Daoy (cell line): ENCODE measurements at regions not wholly inside any gene's neighbourhood (a gene's known extent, or its start where the extent isn't known, plus 50 kb on each side); places are given as distances from the start of the nearest gene placed in this dataset.

ENCODE experiments used
- DNase-seq: peaks from one replicate; pipeline ENCODE4 v3.0.0-alpha.2; 2015; ENCODE audit warnings: low read depth

DNA sequence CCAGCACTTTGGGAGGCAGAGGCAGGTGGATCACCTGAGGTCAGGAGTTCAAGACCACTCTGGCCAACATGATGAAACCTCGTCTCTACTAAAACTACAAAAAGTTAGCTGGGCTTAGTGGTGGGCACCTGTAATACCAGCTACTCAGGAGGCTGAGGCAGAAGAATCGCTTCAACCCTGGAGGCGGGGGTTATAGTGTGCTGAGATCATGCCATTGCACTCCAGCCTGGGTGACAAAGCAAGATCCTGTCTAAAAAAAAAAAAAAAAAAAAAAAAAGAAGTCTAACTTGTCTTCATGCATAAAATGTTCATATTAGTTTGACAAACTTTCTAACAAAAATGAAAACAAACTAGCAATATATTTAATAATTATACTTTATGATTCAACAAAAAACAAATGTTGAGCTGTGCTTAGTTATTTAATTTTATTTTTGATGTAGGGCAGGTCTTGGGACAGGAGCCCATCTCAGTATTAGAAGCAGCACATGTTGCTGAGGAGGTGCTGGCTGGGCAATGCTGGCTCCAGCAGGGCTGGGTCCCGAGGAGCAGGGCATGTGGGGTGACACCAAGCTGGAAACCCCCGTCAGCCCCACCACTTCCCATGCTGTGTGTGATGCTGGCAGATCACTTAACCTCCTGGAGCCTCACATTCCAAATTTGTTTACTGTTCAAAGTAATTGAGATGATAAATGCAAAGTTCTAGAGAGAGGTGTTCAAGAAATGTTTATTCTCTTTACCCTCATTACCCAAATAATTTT is 335.3 kb upstream of the KLF6 start:
- peak; percentile 39 for DNase-seq

DNA sequence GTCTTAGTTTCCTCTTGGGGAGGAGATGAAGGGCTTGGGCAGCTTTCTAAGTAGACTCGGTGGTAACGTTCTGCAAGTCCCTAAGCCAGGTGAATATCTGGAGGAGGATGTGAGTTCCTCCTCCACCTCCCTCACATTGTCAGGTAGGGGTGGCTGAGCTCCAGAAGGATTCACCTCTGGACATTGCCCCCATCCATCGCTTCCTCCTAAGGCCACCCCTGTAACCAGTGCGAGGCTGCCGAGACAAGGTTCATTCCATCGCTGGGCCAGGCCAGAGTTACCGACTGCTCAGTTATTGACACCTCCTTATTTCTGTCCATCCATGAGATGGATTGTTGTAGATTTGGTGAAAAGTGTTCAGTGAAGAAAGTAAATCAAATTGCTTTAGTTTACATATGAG is 334.1 kb upstream of the KLF6 start:
- DNase-seq = no peak

DNA sequence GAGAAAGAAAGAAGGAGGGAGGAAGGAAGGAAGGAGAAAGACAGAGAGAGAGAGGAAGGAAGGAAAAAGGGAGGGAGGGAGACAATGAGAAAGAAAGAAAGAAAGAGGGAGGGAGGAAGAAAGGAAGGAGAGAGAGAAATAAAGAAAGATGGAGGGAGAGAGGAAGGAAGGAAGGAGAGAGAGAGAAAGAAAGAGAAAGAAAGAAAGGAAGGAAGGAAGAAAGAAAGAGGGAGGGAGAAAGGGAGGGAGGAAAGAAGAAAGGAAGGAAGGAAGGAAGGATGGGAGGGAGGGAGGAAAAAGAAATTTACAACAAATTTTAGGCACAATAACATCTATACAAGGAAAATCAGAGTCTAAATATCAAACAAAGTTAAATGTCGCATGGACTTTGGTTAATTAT is 332.6 kb upstream of the KLF6 start:
- DNase-seq = no peak

DNA sequence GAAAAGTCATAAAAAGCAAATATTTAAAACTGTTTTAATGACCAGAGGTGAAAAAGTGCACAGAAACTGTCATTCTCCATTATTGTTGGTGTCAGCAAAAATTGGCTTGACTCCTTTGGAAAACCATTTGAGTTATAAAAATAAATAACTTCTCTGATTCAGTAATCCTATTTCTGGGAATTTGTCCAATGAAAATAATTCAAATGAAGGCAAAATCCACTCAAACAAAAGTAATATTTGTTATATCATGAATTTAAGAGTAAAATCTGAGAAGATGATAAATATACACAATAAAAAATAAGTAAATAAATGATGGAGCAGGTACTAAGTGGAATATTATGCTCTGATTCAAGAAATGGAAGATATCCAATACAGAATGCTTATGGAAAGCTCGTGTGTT is 326.6 kb upstream of the KLF6 start:
- DNase-seq = no peak

DNA sequence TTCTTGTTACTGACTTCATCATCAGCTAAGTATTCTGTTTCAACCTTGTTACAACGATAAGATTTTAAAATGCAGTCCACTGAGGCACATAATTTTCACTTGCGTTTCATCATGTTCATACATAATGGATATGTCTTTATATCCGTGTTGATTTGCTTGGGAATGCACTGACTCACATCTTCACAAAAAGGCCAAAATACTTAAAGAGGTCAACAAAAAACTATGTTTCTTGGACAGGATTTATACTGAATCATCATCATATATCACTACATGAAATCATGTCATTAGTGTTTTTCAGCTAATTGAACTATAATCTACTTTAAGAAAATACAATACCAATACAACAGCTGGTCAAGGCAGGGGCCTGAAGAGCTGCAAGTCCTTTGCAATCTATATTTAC is 324.5 kb upstream of the KLF6 start:
- DNase-seq = no peak

DNA sequence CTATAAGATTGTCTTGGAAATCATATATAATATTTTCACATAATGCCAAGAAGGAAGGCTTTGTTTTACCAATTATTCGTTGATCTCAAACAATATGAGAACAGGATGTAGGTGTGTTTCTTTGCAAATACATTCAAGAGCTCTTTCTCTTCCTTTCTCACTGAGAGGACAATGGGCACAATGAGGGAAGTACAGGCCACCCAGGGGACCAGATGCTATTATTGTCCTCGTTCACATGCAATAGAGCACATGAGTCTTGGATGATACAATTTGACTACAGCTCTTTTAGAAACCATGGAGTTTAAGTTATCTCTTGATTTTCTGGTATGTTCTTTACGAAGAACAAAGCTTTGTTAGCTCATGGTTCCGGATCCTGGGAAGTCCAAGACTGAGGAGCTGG is 323.7 kb upstream of the KLF6 start:
- no peak for DNase-seq

DNA sequence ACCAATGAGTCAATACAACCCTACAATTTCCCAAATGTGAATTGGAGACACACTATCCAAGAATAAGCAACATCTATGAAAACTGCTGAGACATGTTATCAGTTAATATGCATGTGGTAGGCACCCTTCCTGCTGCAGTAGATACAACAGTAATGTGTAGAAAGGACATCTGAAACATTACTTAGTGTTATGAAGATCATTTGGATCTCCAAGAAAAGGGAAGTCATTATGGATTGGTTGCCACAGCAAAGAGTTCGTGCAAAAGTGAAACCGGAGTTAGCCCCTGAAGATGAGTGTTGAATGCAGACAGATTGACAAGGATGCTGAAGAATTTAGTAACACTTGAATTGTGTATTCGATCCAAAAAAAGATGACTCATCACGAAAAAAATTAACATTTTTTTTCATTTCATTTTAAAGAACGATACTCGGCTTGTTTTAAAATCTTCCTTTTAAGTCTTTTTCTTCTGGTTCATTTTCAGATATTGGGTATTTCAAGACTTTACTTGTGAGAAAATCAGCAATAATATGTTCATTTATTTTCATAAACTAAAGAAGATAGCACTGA is 322.4 kb upstream of the KLF6 start:
- no peak for DNase-seq

DNA sequence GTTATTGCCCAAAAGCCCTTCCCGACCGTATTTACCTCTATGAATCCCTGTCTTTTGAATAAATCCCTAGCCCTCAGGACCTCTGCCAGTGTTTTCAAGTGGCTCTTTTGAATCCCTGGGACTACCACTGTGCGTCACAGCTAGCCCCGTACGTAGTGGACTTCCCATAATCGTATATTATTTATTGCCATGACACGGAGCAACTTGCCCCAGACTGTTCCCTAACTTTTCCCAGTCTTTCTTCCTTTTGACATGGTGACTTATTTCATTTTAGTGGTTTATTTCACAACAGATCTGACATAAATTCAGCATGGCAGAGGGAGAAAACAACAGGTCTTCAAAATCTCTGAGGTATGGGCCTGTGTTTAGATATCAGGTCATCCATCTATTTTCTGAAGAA is 318.6 kb upstream of the KLF6 start:
- DNase-seq = no peak

DNA sequence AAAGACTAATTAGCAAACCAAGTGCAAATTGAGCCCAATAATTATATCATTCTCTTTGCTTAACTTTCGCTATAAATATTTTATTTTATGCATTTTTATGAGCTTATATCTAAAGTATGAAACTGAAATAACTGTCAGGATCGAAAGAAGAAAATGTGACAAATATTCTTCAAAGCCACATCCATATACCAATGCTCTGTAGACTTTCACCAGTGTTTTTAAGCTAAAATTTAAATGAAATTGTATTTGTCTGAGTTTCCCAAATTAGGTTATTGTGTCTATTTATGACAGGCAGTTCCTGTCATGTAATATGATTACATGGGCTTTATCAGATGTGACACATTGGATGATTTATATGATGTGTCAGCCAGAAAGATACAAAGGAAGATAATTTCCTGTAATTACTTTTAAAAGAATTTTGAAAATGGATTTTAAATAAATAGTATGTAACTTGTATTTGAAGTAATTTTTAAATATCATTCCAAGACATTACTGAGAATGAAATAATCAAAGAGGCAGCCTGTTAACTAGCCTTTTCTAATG is 317.9 kb upstream of the KLF6 start:
- no peak for DNase-seq

DNA sequence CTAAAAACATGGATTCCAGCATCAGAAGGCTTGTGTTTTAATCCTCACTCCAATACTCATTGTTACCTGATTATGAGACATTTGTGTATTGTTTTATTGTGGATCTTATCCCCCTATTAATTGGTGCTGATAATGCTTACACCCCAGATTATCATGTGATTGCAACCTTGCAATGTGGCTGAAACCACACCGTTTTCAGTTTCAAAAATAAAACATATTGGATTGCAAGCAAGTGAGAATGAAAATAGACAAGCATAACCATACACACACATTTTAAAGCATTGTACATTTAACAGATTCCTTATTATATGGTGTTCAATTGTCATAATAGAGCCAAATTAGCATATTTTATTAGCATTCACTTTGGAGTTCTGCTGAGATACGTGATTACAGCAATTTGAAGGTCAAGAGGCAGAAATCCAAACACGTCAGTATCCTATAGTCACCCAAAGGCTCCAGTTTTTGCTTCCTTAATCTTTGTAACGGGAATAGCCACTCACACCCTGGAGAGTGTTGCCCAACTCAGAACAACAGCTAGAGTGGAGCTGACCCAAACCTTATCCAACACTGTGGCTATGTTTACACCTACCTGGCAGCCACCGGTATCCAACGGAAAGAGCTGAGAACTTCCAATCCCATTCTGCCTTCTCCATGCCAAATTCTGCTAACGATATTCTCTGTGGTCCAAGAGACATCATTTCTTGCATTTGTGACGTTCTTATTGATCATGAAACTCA is 317.1 kb upstream of the KLF6 start:
- no peak for DNase-seq

DNA sequence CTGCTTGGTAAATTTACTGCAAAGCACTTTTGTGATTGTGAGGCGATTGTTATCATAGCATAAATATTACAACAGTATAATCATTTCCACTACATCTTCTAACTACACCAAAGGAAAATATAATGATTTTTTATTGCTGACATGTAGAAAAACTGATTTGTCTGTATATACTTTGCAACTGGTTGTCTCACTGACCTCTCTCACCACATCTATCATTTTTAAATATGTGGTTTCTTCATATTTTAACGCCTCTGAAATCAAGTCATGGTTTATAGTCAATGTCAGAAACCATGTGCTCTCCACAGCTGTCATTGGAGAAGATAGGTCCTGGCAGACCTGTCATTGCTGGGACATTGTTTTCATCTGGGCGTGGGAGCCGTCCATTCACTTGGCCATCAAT is 315.4 kb upstream of the KLF6 start:
- DNase-seq = no peak

DNA sequence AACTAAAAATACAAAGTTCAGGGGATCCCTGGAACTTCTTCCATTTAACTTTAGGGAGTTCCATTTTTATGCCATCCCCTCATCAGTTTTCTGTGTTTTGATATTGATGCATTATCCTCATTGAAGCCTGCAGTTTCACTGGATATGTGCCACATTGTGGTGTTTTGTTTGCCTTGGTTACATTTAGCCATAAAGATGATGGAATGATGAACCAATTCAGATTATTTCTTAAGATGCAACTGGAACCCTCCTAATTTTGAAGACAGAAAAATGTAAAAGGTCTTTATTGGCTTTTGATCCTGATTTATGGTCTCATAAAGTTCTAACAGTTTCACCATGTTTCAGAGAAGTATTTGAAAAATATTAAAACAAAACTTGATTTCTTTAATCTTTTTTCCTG is 314.2 kb upstream of the KLF6 start:
- DNase-seq = no peak

DNA sequence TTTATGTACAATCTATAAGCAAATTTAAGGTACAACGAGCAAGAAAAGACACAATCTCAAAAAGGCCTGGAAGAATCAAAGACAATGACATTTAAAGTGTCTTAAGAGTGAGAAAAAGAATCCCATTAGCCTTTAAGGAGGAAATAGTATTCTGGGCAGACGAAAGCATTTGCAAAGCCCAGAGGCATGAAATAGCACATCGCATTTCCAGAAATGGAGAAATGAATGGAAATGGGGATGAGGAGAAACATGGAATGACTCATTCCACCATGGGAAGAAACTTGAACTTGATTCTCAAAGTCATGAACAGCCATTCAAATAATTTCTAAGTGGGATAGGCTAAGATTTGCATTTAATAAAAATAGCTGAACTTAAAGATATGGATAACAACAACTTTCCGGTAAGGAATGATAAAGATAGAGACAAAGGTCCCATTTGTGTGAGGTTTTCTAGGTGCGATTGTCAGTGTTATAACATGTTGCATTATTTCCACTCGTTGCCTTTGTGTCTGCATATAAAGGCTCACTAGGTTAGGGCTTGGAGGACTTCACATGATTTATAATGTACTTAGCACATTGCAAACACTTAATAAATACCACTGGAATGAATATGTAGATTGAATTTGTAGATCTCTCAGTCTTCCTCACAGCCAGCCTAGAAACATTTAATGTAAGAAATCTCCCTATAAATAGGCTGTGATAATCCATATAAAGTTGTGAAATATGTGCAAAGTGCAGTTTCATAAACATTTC is 310.3 kb upstream of the KLF6 start:
- no peak for DNase-seq

DNA sequence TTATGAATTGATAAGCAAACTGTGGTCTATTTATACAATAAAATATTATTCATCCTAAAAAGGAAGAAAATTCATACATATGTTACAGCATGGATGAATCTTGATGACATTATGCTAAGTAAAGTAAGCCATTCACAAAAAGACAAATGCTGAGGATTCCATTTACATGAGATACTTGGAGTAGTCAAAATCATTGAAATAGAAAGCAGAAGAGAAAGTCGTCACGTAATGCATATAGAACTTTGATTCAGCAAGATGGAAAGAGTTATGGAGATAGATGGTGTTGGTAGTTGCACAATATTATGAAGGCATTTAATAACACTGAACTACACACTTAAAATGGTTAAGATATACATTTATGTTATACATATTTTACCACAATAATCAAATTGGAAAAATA is 309.7 kb upstream of the KLF6 start:
- no peak for DNase-seq

DNA sequence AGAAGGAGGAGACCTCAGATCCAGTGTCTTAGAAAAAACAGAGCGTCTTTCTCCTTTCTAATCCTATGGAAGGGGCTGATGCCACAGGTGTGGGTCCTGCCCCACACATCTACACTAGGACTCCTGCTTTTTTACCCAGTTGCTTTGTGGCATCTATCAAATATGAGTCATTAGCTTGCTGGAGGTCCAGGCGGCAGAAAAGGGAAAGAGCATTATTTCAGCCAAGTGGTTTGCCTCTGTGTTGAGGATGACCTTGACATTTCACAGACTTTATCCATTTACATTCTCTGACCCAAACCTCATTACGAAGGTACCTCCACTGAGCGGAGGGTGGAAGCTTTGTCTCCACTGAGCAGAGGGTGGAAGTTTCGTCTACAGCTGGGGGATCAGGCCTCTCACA is 308.4 kb upstream of the KLF6 start:
- no peak for DNase-seq

DNA sequence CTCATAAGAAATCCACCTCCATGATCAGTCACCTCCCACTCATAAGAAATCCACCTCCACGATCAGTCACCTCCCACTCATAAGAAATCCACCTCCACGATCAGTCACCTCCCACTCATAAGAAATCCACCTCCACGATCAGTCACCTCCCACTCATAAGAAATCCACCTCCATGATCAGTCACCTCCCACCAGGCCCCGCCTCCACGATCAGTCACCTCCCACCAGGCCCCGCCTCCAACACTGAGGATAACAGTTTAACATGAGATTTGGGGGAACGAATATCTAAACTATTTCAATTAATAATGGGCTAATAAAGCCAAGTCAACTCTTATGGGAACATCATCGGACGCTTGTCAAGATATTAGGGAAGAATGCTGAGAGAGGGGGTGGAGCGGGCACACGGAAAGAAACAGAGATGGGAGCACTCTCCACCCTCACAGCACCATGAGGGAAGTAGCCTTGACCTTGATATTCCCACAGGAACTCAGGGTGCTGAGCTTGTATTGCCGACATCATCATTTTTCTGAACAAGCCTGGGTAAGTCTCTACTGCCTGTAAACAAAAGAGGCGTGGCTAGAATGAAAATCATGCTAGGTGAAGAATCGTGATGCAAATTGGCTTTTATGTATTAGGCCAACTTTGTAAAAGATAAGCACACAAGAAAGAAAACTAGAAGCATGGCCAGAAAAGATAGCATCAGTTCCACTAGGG is 303.5 kb upstream of the KLF6 start:
- no peak for DNase-seq

DNA sequence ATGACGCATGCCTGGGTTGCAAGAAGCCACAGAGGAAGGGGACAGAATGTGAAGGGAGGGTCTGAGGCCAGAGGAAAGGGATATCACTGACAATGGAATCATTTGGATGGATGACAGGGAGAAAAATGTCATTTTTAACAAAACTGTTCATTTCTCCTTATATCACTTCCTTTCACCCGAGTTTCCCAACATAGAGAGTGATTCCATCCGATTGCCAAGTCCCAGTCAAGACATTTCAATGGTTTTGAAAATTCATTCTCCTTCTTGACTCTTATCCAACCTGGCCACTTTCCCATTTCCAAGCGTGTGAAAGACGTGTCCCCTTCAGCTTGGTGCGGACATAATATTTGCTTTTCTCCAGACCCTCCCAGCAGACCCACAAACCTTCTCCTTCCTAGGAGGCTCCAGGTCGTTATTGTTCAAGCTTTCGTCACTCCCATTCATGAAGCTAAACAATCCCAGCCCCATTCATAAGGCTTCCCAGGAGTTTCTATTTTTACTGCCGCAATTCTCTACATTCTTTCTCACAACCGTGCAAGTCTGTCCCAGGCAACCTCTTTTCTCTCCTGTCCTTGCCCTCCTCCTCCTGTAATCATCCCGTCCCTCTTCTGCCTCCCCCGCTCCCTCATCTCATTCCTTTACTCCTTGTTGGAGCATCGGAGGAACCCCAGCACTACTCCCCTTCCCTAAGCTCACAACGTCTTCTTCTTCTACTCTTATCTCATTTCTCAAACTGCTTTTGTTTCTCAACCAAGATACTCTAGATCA is 301.3 kb upstream of the KLF6 start:
- DNase-seq = no peak

DNA sequence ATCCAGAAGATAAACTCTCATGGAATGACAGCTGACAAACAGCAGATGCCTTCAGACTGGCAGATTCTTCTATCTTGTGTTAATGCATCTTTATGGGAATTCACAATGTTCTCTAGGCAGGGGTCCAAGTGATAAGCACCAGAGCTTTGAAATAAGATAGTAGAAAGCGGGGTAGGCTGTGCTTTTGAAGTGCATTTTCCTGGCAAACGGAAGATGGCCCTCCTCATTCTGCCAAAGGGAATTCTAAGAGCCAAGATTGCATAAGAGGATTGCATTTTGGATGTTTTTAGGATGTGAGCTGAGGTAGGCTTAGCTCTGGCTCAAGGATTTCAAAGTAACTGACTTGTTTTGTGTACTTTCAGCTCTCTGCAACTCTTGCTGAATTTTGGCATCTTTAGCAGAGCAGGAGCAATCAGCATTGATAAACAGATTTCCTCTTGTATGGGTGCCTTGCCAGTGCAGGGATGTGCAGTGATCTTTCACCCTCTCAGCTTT is 298.5 kb upstream of the KLF6 start:
- DNase-seq = no peak

DNA sequence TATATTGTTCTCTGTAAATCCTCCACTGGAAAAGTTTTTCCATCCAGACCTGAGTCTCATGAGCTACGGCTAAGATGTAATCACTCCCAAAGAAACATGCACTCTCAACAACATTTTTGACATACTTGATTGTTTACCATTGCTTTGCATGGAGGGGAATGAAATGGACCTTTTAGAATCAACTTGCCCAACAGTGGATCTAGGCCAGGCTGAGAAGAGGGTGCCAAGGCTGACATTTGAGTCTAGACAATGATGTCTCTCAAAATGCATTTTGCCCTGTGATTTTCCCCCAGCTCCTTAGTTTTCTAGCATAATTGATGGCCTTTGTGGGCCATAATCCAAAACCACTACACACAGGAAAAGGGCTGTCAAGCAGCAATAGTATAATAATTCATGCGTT is 297.9 kb upstream of the KLF6 start:
- no peak for DNase-seq

DNA sequence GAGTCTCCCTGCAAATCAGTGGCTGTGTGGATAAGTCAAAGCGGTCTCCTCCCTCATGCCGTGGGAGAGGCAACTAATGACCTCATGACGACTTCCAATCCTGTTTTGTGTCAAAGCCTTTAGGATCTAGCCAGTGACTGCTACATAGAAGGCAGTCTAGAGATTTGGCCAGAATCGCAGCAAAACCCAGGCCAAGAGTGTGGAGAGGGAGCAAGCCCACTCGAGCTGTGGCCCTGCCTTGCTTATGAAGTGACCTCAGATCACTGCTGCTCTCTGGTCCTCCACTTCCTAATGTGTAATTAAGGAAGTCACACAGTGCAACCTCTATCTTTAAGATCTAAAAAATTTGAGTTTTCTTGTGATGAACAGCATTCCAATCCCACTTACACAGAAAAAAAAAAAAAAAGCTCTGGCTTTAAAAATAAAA is 296.7 kb upstream of the KLF6 start:
- DNase-seq = no peak
